OCI-LY7 (cell line): ENCODE measurements at regions not wholly inside any gene's neighbourhood (a gene's known extent, or its start where the extent isn't known, plus 50 kb on each side); places are given as distances from the start of the nearest gene placed in this dataset.

Source experiments
- EZH2phosphoT487 ChIP-seq: fragments of 200-600 bp; sonication (generic); IDR thresholded peaks from 2 replicates; pipeline ENCODE4 v1.6.1; 2018; ENCODE audit warnings: low read depth, borderline replicate concordance, mild to moderate bottlenecking, mixed run types, antibody characterized with exemption, low read length, moderate library complexity, mixed read lengths
- TF ChIP-seq, protein P1 (sequence below): fragments of 200-600 bp; sonication (generic); conservative IDR thresholded peaks from 2 replicates; pipeline ENCODE4 v1.5.1; 2014; ENCODE audit warnings: mild to moderate bottlenecking, antibody characterized with exemption, low read length, moderate library complexity, mixed read lengths

DNA sequence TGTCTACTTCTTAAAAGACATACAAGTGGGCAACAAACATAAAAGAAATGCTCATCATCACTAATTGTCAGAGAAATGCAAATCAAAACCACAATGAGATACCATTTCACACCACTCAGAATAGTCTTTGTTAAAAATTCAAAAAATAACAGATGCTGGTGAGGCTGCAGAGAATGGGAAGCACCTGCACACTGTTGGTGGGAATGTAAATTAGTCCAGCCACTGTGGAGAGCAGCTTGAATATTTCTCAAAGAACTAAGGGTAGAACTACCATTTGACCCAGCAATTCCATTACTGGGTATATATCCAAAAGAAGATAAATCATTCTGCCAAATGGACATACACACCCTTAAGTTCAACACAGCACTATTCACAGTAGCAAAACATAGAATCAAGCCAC lies 61.8 kb upstream of the STEAP1 start:
- TF ChIP-seq, protein P1, sequence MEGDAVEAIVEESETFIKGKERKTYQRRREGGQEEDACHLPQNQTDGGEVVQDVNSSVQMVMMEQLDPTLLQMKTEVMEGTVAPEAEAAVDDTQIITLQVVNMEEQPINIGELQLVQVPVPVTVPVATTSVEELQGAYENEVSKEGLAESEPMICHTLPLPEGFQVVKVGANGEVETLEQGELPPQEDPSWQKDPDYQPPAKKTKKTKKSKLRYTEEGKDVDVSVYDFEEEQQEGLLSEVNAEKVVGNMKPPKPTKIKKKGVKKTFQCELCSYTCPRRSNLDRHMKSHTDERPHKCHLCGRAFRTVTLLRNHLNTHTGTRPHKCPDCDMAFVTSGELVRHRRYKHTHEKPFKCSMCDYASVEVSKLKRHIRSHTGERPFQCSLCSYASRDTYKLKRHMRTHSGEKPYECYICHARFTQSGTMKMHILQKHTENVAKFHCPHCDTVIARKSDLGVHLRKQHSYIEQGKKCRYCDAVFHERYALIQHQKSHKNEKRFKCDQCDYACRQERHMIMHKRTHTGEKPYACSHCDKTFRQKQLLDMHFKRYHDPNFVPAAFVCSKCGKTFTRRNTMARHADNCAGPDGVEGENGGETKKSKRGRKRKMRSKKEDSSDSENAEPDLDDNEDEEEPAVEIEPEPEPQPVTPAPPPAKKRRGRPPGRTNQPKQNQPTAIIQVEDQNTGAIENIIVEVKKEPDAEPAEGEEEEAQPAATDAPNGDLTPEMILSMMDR = no peak
- TF ChIP-seq EZH2phosphoT487 = no peak
